T-helper 1 cell treated with Interleukin-12 subunit alpha and Interleukin-12 subunit beta and Interleukin-4 antibody, amounts not matched to agents 30 μg/mL and 1 μg/mL, for 36 hours (primary cell): ENCODE measurements at regions not wholly inside any gene's neighbourhood (a gene's known extent, or its start where the extent isn't known, plus 50 kb on each side); places are given as distances from the start of the nearest gene placed in this dataset.

Experiments
- H3K27ac Mint-ChIP-seq: one replicate; pipeline ENCODE4 v1.8.0; 2021; ENCODE audit warnings: mild to moderate bottlenecking, mixed read lengths
- H3K27me3 Mint-ChIP-seq: one replicate; pipeline ENCODE4 v1.8.0; 2021; ENCODE audit warnings: low read depth, mixed read lengths
- H3K36me3 Mint-ChIP-seq: one replicate; pipeline ENCODE4 v1.8.0; 2021; ENCODE audit warnings: low read depth, mixed read lengths
- H3K4me1 Mint-ChIP-seq: one replicate; pipeline ENCODE4 v1.8.0; 2021; ENCODE audit warnings: low read depth, mixed read lengths
- H3K4me3 Mint-ChIP-seq: one replicate; pipeline ENCODE4 v1.8.0; 2021; ENCODE audit warnings: mild to moderate bottlenecking, moderate library complexity, mixed read lengths
- H3K9me3 Mint-ChIP-seq: one replicate; pipeline ENCODE4 v1.8.0; 2021; ENCODE audit warnings: mixed read lengths

GRCh38 chr2:16198166-16198912 is 258.0 kb downstream of the MYCN start:
- no peaks in the 10 kb centered on the region for H3K9me3 Mint-ChIP-seq
- H3K4me1 Mint-ChIP-seq: no peaks in the 10 kb centered on the region
- no peaks in the 10 kb centered on the region for H3K36me3 Mint-ChIP-seq
- no peak overlapping the region for H3K4me3 Mint-ChIP-seq
- H3K27me3 Mint-ChIP-seq: no peaks in the 10 kb centered on the region
- no peak overlapping the region for H3K27ac Mint-ChIP-seq

- Mint-ChIP-seq H3K27ac (no peak overlapping the region), H3K27me3 (no peaks in the 10 kb centered on the region), H3K36me3 (no peaks in the 10 kb centered on the region), H3K4me1 (no peaks in the 10 kb centered on the region), H3K9me3 (no peaks in the 10 kb centered on the region), H3K4me3 (no peak overlapping the region)
These were observed 257.3 kb downstream of the MYCN start for GRCh38 chr2:16197504-16198147.

- Mint-ChIP-seq H3K27me3 (no peaks in the 10 kb centered on the region), H3K4me1 (no peaks in the 10 kb centered on the region), H3K9me3 (no peaks in the 10 kb centered on the region), H3K27ac (no peak overlapping the region), H3K4me3 (no peak overlapping the region), H3K36me3 (no peaks in the 10 kb centered on the region)
These were observed 256.5 kb downstream of the MYCN start for GRCh38 chr2:16196687-16197503.

- Mint-ChIP-seq H3K27ac (no peak overlapping the region), H3K36me3 (no peaks in the 10 kb centered on the region), H3K4me1 (no peaks in the 10 kb centered on the region), H3K27me3 (no peaks in the 10 kb centered on the region), H3K9me3 (no peaks in the 10 kb centered on the region), H3K4me3 (no peak overlapping the region)
These were observed 255.3 kb downstream of the MYCN start for GRCh38 chr2:16195681-16196070.

GRCh38 chr2:16194931-16195680 is 254.8 kb downstream of the MYCN start:
- H3K9me3 Mint-ChIP-seq: no peaks in the 10 kb centered on the region
- no peak overlapping the region for H3K27ac Mint-ChIP-seq
- H3K36me3 Mint-ChIP-seq: no peaks in the 10 kb centered on the region
- H3K27me3 Mint-ChIP-seq: no peaks in the 10 kb centered on the region
- no peak overlapping the region for H3K4me3 Mint-ChIP-seq
- H3K4me1 Mint-ChIP-seq: no peaks in the 10 kb centered on the region

- Mint-ChIP-seq H3K4me1 (no peaks in the 10 kb centered on the region), H3K27me3 (no peaks in the 10 kb centered on the region), H3K36me3 (no peaks in the 10 kb centered on the region), H3K4me3 (no peak overlapping the region), H3K9me3 (no peaks in the 10 kb centered on the region), H3K27ac (no peak overlapping the region)
These were observed 254.2 kb downstream of the MYCN start for GRCh38 chr2:16194530-16194929.

GRCh38 chr2:16194096-16194390 is 253.7 kb downstream of the MYCN start:
- no peaks in the 10 kb centered on the region for H3K27me3 Mint-ChIP-seq
- H3K4me1 Mint-ChIP-seq: no peaks in the 10 kb centered on the region
- H3K4me3 Mint-ChIP-seq: no peak overlapping the region
- H3K27ac Mint-ChIP-seq: no peak overlapping the region
- no peaks in the 10 kb centered on the region for H3K9me3 Mint-ChIP-seq
- no peaks in the 10 kb centered on the region for H3K36me3 Mint-ChIP-seq

- Mint-ChIP-seq H3K36me3 (no peaks in the 10 kb centered on the region), H3K27ac (no peak overlapping the region), H3K4me1 (no peaks in the 10 kb centered on the region), H3K9me3 (no peaks in the 10 kb centered on the region), H3K27me3 (no peaks in the 10 kb centered on the region), H3K4me3 (no peak overlapping the region)
These were observed 252.3 kb downstream of the MYCN start for GRCh38 chr2:16192416-16193216.

GRCh38 chr2:16191431-16192200 is 251.3 kb downstream of the MYCN start:
- Mint-ChIP-seq H3K27ac (no peak overlapping the region), H3K27me3 (no peaks in the 10 kb centered on the region), H3K4me3 (no peak overlapping the region), H3K36me3 (no peaks in the 10 kb centered on the region), H3K9me3 (no peaks in the 10 kb centered on the region), H3K4me1 (no peaks in the 10 kb centered on the region)

- no peaks in the 10 kb centered on the region for H3K4me1 Mint-ChIP-seq
- H3K27me3 Mint-ChIP-seq: no peaks in the 10 kb centered on the region
- no peaks in the 10 kb centered on the region for H3K9me3 Mint-ChIP-seq
- no peak overlapping the region for H3K4me3 Mint-ChIP-seq
- H3K36me3 Mint-ChIP-seq: no peaks in the 10 kb centered on the region
- no peak overlapping the region for H3K27ac Mint-ChIP-seq
These were observed 250.3 kb downstream of the MYCN start for GRCh38 chr2:16190446-16191270.

GRCh38 chr2:16189836-16190160 is 249.4 kb downstream of the MYCN start:
- H3K27me3 Mint-ChIP-seq: no peaks in the 10 kb centered on the region
- no peaks in the 10 kb centered on the region for H3K36me3 Mint-ChIP-seq
- no peak overlapping the region for H3K27ac Mint-ChIP-seq
- no peak overlapping the region for H3K4me3 Mint-ChIP-seq
- no peaks in the 10 kb centered on the region for H3K9me3 Mint-ChIP-seq
- H3K4me1 Mint-ChIP-seq: no peaks in the 10 kb centered on the region

- Mint-ChIP-seq H3K4me1 (no peaks in the 10 kb centered on the region), H3K27ac (no peak overlapping the region)
These were observed 248.9 kb downstream of the MYCN start for GRCh38 chr2:16189029-16189835.

More at GRCh38 chr2:16189029-16189835, 248.9 kb downstream of the MYCN start:
- Mint-ChIP-seq H3K36me3 (no peaks in the 10 kb centered on the region), H3K4me3 (no peak overlapping the region), H3K27me3 (no peaks in the 10 kb centered on the region), H3K9me3 (no peaks in the 10 kb centered on the region)
